ENCODE measurements at regions not wholly inside any gene's neighbourhood (a gene's known extent, or its start where the extent isn't known, plus 50 kb on each side); places are given as distances from the start of the nearest gene placed in this dataset.

DNA sequence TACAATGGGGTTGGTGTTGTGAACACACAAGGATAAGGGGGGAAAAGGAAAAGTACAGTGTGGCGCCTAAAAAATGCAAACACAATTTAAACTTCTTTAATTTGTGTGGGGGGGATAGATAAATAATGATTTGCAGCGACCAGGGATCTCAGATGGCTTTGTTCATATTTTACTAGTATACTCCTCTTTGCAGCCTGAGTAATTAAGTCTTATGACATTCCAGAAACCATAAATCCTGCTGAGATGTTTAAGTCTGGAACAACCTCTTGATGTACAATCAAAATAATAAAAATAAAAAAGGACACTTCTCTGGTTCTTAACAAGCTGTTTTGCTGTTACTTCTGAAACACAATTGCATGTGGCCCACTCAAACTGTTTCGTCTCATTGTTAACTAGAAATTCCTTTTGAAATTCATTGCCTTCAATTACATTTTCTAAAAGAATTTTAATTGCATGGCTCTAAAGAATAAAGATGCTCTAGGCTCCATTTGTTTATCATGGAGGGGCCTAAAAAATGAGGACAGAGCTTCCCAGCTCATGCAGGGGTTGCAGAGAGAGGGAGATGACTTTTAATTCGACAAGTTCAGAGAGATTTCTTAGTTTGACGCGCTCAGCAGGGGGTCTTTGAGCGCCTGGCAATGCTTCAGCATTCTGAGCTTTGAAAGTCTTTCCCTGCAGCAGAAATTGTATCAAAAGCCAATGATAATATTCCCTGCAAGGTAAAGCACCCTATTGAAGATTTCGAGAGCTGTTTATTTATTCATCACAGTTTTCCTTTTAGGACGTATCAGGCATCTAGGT lies 892.4 kb upstream of the TENM3 start:
- TF ChIP-seq, protein P1, sequence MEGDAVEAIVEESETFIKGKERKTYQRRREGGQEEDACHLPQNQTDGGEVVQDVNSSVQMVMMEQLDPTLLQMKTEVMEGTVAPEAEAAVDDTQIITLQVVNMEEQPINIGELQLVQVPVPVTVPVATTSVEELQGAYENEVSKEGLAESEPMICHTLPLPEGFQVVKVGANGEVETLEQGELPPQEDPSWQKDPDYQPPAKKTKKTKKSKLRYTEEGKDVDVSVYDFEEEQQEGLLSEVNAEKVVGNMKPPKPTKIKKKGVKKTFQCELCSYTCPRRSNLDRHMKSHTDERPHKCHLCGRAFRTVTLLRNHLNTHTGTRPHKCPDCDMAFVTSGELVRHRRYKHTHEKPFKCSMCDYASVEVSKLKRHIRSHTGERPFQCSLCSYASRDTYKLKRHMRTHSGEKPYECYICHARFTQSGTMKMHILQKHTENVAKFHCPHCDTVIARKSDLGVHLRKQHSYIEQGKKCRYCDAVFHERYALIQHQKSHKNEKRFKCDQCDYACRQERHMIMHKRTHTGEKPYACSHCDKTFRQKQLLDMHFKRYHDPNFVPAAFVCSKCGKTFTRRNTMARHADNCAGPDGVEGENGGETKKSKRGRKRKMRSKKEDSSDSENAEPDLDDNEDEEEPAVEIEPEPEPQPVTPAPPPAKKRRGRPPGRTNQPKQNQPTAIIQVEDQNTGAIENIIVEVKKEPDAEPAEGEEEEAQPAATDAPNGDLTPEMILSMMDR (IDR thresholded peaks at IDR 0.05): no peak
- H3K36me3 Mint-ChIP-seq (ENCODE audit: unreplicated experiment): no peaks in the 10 kb centered on the region
- peaks cover 16% of the 10 kb centered on the region for H3K27me3 Mint-ChIP-seq (ENCODE audit: unreplicated experiment)
- H3K4me1 Mint-ChIP-seq (ENCODE audit: unreplicated experiment): no peaks in the 10 kb centered on the region
- no peaks in the 10 kb centered on the region for H3K9me3 Mint-ChIP-seq (ENCODE audit: unreplicated experiment)
- no peak for DNase-seq (ENCODE audit: extremely low spot score, unreplicated experiment)
- no peak overlapping the region for H3K4me3 Mint-ChIP-seq (ENCODE audit: unreplicated experiment)
- H3K27ac Mint-ChIP-seq (ENCODE audit: unreplicated experiment): no peak overlapping the region

DNA sequence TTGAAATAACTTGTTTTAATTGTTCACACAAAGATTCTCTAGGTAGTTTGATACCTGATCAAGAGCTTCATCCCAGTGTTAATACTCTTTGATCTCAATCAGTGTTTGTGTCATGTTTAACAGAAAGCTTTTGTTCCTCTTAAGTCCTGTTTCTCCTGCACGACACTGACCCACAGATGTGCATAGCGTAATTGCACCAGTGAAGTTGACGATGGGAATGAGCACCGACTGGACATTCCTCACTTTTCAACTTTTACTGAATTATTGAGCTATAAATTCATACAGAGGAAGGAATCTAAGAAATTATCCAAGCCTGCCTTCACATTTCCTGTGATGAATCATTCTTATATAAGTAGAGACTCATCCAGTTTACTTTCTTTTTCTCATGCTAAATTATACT lies 878.7 kb upstream of the TENM3 start:
- no peak for DNase-seq (ENCODE audit: extremely low spot score, unreplicated experiment)
- H3K27me3 Mint-ChIP-seq (ENCODE audit: unreplicated experiment): no peaks in the 10 kb centered on the region

DNA sequence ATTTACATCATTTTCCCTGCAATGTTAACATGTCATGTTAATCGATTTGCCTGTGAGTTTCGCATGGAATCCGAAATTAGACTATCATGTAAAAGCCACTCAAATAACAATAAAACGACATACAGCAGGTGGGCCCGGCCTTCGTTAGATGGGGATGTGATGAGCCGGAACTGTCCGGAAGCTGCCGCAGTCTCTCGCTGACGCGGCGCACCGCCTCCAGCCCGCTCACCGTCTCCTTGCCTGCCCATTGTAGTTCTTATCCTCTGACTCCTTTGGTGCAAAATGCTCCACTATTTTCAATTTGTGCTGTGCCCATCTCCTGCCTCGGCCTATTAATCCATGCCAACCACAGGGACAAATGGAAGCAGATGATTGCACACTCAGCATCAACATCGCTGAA lies 877.5 kb upstream of the TENM3 start:
- Mint-ChIP-seq H3K9me3 (ENCODE audit: unreplicated experiment) (no peaks in the 10 kb centered on the region), H3K36me3 (ENCODE audit: unreplicated experiment) (no peaks in the 10 kb centered on the region), H3K4me1 (ENCODE audit: unreplicated experiment) (peaks cover 2% of the 10 kb centered on the region), H3K27ac (ENCODE audit: unreplicated experiment) (no peak overlapping the region), H3K27me3 (ENCODE audit: unreplicated experiment) (no peaks in the 10 kb centered on the region), H3K4me3 (ENCODE audit: unreplicated experiment) (no peak overlapping the region)
- TF ChIP-seq, protein P1 (IDR thresholded peaks at IDR 0.05): no peak
- DNase-seq (ENCODE audit: extremely low spot score, unreplicated experiment): no peak

More for the DNA sequence above, 878.7 kb upstream of the TENM3 start:
- H3K9me3 Mint-ChIP-seq (ENCODE audit: unreplicated experiment): no peaks in the 10 kb centered on the region
- H3K27ac Mint-ChIP-seq (ENCODE audit: unreplicated experiment): no peak overlapping the region
- H3K4me1 Mint-ChIP-seq (ENCODE audit: unreplicated experiment): peaks cover 2% of the 10 kb centered on the region
- no peaks in the 10 kb centered on the region for H3K36me3 Mint-ChIP-seq (ENCODE audit: unreplicated experiment)
- no peak overlapping the region for H3K4me3 Mint-ChIP-seq (ENCODE audit: unreplicated experiment)
- TF ChIP-seq, protein P1 (IDR thresholded peaks at IDR 0.05): no peak

DNA sequence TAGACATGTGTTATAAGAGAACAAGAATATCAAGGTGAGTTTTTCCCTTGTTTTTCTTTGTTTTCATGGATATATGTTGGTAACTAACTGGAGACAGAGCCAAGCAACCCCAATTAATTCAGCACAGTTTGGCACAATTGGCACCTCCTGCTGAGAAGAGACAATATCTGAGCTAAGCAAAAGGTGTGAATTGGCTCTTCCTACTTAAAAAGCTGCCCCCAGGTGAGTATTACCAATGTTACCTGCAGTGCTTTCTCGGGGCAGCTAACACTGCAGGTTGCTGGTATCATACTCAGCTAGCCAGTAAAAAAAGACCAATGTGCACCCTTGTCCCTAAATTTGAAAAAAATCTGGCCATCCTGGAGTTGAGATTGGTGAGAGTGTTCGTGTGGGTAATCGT lies 871.2 kb upstream of the TENM3 start:
- no peak overlapping the region for H3K4me3 Mint-ChIP-seq (ENCODE audit: unreplicated experiment)
- no peak for DNase-seq (ENCODE audit: extremely low spot score, unreplicated experiment)
- H3K27me3 Mint-ChIP-seq (ENCODE audit: unreplicated experiment): peaks cover 5% of the 10 kb centered on the region
- no peaks in the 10 kb centered on the region for H3K4me1 Mint-ChIP-seq (ENCODE audit: unreplicated experiment)
- no peaks in the 10 kb centered on the region for H3K36me3 Mint-ChIP-seq (ENCODE audit: unreplicated experiment)
- H3K27ac Mint-ChIP-seq (ENCODE audit: unreplicated experiment): no peak overlapping the region
- TF ChIP-seq, protein P1 (IDR thresholded peaks at IDR 0.05): no peak
- no peaks in the 10 kb centered on the region for H3K9me3 Mint-ChIP-seq (ENCODE audit: unreplicated experiment)

DNA sequence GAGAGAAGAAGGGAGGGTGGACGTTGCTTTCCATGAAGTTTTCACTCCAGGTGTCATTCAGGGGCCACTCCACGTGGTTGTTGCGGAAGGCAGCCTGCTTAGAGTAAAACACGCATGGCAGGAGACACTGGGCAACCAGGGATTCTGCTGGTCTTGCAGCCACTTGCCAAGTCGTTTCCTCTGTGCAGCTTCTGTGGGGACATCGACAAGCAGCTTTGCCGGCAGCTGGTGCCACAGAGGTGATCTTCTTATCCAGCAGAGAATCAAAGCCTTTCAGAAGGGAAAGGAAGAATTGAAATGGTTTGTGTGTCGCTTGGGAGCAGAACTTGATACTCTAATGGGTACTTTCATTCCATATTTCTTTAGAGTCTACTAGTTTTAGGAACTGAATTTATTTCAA lies 867.1 kb upstream of the TENM3 start:
- Mint-ChIP-seq H3K27ac (ENCODE audit: unreplicated experiment) (no peak overlapping the region), H3K4me1 (ENCODE audit: unreplicated experiment) (no peaks in the 10 kb centered on the region), H3K4me3 (ENCODE audit: unreplicated experiment) (no peak overlapping the region), H3K9me3 (ENCODE audit: unreplicated experiment) (peaks cover 2% of the 10 kb centered on the region), H3K27me3 (ENCODE audit: unreplicated experiment) (peaks cover 5% of the 10 kb centered on the region), H3K36me3 (ENCODE audit: unreplicated experiment) (no peaks in the 10 kb centered on the region)
- TF ChIP-seq, protein P1 (IDR thresholded peaks at IDR 0.05): no peak
- DNase-seq (ENCODE audit: extremely low spot score, unreplicated experiment): no peak

Data from osteocyte (in vitro differentiated cells).